ENCODE measurements at regions not wholly inside any gene's neighbourhood (a gene's known extent, or its start where the extent isn't known, plus 50 kb on each side); places are given as distances from the start of the nearest gene placed in this dataset.
"Not testable (repeated sequence)": the region's sequence is repeated elsewhere in the genome, so short reads cannot be mapped to it uniquely, and the experiment has no call there.

DNA sequence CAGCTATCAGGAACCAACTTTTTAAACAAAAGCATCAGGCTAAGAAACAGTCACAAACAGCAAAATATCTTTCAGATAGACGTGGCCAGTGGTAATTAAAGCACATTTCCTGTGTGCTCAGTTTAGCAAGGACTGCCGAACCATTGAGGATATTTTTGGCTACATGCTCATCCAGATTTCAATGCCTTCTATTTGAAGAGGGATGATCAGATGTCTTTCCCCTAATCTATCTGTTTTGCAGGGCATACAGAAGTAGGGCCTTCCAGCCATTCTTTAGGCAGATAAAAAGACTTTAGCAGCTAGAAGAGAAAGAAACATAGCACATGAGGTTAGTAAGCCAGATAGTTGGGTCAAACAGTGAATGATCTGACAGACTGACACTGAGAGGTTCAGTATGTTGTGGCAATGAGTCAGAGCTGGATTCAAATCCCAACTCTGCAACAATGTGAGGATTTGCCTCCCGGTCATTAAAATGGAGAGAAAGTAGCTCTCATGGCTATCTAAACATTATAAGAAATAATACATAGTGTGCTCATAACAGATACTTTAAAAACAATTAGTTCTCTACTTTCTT, 100.0 kb upstream of the PRKG2 start:
- no peak for DNase-seq (ENCODE audit: low read depth)

DNA sequence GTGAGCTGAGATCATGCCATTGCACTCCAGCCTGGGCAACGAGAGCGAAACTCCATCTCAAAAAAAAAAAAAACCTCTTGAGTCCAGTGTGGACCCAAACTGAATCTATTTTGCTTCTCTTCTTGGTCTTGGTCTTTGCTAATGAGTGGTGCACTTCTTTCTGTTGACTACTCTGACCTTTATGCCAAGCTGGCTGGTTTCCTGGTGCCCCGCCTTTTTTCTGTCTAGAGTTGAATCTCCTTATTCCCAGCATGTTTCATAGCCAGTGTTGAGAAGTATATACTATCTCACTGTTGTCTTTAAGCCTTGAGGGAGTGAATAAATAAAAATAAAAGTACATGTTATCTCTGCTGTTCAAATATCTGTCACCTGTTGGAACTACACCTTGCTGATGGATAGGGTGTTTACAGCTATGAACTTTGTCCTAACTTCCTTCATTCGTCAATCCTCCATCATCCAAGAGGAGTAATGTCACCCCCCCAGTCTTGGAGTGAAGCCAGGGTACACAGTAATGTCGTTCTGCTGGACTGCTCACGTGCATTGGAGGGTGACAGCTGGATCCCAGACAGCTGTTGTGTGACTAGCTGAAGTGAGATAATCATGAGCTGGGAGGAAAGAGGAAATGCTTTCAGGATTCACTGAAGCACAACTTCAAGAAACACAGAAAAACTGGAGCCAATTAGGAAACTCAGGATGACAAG, 99.3 kb upstream of the PRKG2 start:
- DNase-seq (ENCODE audit: low read depth): no peak

DNA sequence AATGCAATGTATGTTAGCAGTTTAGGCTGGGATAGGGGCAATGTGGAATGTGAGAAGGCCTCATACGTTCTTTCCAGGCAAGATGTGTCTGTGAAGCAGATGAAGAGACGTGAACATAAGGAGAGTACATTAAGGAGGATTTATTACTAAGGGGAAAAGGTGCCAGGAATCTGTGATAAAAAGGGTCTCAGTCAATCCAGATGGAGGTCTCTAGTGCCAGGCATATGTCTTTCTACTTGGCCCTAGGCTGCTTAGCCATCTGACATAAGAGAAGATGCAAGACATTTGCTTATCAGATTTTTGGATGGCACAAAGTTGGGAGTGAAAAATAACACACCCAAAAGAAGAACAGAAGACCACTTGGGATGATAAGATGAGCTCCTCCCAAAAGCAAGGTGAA, 93.0 kb upstream of the PRKG2 start:
- no peak for DNase-seq (ENCODE audit: low read depth)

DNA sequence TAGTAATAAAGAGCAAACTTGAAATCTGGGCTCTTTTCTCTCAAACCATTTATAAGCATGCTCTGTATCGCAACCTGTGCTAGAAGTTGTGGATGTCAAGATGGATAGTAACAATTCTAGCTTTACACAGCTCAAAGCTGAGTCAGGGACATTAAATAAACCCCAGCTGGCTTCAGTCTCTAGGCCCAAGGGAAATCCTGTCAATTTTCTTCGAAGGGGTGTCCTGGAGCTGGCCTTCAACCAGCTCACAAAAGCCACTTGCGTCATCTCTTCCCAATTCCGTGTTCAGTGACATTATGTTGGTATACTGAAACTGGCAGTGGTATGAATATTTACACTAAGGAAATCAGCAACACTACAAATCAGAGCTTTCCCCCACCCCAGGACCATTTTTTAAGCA, 89.8 kb upstream of the PRKG2 start:
- DNase-seq (ENCODE audit: low read depth): no peak

DNA sequence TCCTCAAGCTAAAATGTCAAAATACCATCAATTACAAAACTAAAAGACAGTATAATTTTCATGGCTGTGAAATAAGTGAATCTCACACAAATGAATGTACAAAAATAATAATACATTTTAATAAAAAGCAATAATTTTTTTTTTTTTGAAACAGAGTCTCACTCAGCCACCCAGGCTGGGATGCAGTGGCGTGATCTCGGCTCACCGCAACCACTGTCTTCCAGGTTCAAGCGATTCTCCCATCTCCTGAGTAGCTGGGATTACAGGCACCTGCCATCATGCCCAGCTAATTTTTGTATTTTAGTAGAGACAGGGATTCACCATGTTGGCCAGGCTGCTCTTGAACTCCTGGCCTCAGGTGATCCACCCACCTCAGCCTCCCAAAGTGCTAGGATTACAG, 85.3 kb upstream of the PRKG2 start:
- not testable (repeated sequence) for DNase-seq (ENCODE audit: low read depth)

DNA sequence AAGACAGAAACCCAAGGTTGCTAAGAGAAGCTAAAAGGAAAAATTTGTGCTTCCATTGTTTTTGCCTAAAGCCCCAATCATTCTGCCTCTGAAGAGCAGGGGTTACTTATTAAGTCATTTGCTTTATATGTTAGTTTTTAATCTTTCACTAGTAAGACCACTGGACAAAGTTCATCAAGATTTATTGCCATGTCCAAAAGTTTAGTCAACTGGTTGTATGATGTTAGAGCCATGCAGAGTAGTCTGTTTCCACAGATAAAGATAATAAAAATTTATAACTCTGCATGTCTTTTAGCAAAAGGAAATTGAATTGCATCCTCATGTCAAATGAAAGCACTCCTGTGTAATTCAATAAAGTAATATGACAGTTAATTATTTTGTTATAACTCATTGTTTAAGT, 75.8 kb upstream of the PRKG2 start:
- no peak for DNase-seq (ENCODE audit: low read depth)

DNA sequence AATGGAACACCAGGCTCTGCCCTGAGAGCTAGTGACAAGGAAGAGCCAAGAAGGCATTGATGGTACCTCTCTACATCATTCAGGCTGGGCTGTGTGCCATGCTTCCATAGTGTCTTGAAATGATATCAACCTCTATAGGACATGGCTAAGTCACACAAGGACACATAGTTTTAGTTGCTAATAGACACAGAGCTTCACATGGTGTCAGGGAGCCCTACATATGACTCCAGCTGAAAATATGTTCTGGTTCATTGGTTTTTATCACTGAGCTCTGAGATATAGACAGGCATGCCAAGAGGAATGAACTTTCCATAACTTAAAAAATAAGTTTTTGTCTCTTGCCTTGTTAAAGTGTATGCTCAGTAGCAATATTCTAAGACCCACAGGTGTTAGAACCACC, 72.1 kb upstream of the PRKG2 start:
- no peak for DNase-seq (ENCODE audit: low read depth)

DNA sequence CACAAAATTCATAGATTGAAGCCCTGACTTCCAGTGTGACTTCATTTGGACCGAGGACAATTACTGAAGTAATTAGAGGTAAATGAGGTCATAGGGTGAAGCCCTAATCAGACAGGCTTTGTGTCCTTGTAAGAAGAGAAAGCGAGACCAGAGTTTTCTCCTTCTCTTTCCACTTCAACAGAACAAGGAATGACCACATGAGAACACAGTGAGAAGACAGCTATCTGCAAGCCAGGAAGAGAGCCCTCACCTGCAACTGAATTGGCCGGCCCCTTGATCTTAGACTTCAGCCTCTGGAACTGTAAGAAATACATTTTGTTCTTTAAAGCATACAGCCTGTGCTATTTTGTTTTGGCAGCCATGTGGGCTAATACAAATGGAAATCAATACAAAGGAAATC, 67.1 kb upstream of the PRKG2 start:
- DNase-seq (ENCODE audit: low read depth): no peak

DNA sequence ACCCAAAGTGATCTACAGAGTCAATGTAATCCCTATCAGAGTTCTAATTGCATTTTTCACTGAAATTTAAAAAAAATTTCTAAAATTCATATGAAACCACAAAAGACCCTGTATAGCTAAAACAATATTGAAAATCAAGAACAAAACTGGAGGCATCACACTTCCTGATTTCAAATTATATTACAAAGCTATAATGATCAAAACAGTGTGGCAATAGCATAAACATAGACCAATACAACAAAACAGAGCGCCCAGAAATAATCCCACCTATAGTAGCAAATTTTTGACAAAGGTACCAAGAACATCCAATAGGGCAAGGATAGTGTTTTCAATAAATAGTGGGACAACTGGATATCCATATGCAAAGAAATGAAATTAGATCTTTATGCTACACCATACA, 59.4 kb upstream of the PRKG2 start:
- DNase-seq (ENCODE audit: low read depth): no peak

DNA sequence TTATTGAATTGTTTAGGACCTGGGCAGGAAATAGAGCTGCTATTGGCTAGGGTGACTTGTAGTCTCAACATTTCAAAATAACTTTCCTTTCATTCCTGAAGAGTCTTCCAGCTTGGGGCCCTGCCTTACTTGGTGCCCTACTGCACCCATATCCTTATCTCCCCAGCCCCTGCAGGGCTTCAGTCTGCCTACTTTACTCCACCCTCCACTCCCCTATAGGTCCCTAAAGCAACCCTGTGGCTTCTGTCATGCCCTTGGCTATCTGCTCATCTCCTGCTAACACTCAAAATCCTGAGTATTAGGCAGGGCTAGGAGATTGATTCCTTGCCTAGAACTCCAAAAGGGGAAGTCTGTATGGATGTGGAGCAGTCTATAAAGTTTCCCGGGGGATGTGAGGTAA, 57.6 kb upstream of the PRKG2 start:
- DNase-seq (ENCODE audit: low read depth): no peak

All from activated T-helper 1 cell treated with Interleukin-2 at 50 U/mL for 16 hours (primary cell).